KMS-11 (cell line): ENCODE measurements at regions not wholly inside any gene's neighbourhood (a gene's known extent, or its start where the extent isn't known, plus 50 kb on each side); places are given as distances from the start of the nearest gene placed in this dataset.
"Not testable (repeated sequence)": the region's sequence is repeated elsewhere in the genome, so short reads cannot be mapped to it uniquely, and the experiment has no call there.

Source experiments
- H2AFZ ChIP-seq: fragments of 200-600 bp; sonication (generic); 2 replicates; pipeline ENCODE4 v1.6.1; 2016; ENCODE audit warnings: antibody characterized with exemption, mixed run types, low read depth
- H3K27ac ChIP-seq: fragments of 200-600 bp; sonication (generic); 2 replicates; pipeline ENCODE4 v1.6.1; 2016; ENCODE audit warnings: mild to moderate bottlenecking, mixed run types
- H3K27me3 ChIP-seq: fragments of 200-600 bp; sonication (generic); 2 replicates; pipeline ENCODE4 v1.6.1; 2017; ENCODE audit warnings: mild to moderate bottlenecking, low read depth, mixed run types, moderate library complexity; ENCODE audit not compliant: insufficient read depth
- H3K36me3 ChIP-seq: fragments of 200-600 bp; sonication (generic); 2 replicates; pipeline ENCODE4 v1.6.1; 2017; ENCODE audit warnings: mild to moderate bottlenecking, mixed run types; ENCODE audit not compliant: insufficient read depth
- H3K4me1 ChIP-seq: fragments of 200-600 bp; sonication (generic); 2 replicates; pipeline ENCODE4 v1.6.1; 2016; ENCODE audit warnings: mild to moderate bottlenecking, low read depth, mixed run types; ENCODE audit not compliant: poor library complexity, severe bottlenecking
- H3K4me2 ChIP-seq: fragments of 200-600 bp; sonication (generic); 2 replicates; pipeline ENCODE4 v1.7.0; 2016; ENCODE audit warnings: mild to moderate bottlenecking, mixed run types
- H3K4me3 ChIP-seq: fragments of 200-600 bp; sonication (generic); IDR thresholded peaks from 2 replicates; pipeline ENCODE4 v1.6.1; 2017; ENCODE audit warnings: low read depth, low read length, mixed read lengths; ENCODE audit not compliant: insufficient read depth
- H3K79me2 ChIP-seq: fragments of 200-600 bp; sonication (generic); 2 replicates; pipeline ENCODE4 v1.6.1; 2016; ENCODE audit warnings: low read depth, mixed run types; ENCODE audit not compliant: insufficient read depth
- H3K9ac ChIP-seq: fragments of 200-600 bp; sonication (generic); 2 replicates; pipeline ENCODE4 v1.6.1; 2016; ENCODE audit warnings: mild to moderate bottlenecking, mixed run types
- H4K20me1 ChIP-seq: fragments of 200-600 bp; sonication (generic); 2 replicates; pipeline ENCODE4 v1.6.1; 2016; ENCODE audit warnings: mild to moderate bottlenecking, mixed run types; ENCODE audit not compliant: insufficient read depth
- TF ChIP-seq, protein P1 (sequence below): fragments of 200-600 bp; sonication (generic); conservative IDR thresholded peaks from 2 replicates; pipeline ENCODE4 v1.6.1; 2017; ENCODE audit warnings: low read depth, mild to moderate bottlenecking, antibody characterized with exemption, low read length, moderate library complexity, mixed read lengths

- H3K4me1 ChIP-seq: no peaks in the 10 kb centered on the region
Observed at GRCh38 chr5:174459832-174460448, 264.4 kb upstream of the MSX2 start.

DNA sequence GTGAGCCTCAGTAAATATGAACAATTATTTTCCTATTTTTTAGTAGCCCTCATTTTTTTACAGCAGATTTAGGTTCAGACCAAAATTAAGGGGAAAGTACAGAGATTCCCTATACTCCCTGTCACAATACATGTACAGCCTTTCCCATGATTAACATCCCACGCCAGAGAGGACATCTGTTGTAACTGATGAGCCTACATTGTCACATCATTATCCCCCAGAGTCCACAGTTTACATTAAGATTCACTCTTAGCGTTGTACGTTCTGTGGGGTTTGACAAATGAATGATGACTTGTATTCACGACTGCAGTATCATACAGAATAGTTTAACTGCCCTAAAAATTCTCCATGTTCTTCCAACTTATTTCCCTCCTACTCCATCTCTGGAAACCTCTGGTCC lies 262.3 kb upstream of the MSX2 start:
- H2AFZ ChIP-seq: no peak overlapping the region
- H3K9ac ChIP-seq: no peak overlapping the region
- TF ChIP-seq, protein P1, sequence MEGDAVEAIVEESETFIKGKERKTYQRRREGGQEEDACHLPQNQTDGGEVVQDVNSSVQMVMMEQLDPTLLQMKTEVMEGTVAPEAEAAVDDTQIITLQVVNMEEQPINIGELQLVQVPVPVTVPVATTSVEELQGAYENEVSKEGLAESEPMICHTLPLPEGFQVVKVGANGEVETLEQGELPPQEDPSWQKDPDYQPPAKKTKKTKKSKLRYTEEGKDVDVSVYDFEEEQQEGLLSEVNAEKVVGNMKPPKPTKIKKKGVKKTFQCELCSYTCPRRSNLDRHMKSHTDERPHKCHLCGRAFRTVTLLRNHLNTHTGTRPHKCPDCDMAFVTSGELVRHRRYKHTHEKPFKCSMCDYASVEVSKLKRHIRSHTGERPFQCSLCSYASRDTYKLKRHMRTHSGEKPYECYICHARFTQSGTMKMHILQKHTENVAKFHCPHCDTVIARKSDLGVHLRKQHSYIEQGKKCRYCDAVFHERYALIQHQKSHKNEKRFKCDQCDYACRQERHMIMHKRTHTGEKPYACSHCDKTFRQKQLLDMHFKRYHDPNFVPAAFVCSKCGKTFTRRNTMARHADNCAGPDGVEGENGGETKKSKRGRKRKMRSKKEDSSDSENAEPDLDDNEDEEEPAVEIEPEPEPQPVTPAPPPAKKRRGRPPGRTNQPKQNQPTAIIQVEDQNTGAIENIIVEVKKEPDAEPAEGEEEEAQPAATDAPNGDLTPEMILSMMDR: no peak
- no peaks in the 10 kb centered on the region for H3K36me3 ChIP-seq
- no peak overlapping the region for H3K4me2 ChIP-seq
- no peaks in the 10 kb centered on the region for H3K4me1 ChIP-seq
- no peaks in the 10 kb centered on the region for H3K79me2 ChIP-seq
- no peak overlapping the region for H3K27ac ChIP-seq
- H3K4me3 ChIP-seq: no peak overlapping the region
- no peaks in the 10 kb centered on the region for H3K27me3 ChIP-seq
- no peaks in the 10 kb centered on the region for H4K20me1 ChIP-seq

More at GRCh38 chr5:174459832-174460448, 264.4 kb upstream of the MSX2 start:
- Histone ChIP-seq H3K27ac (no peak overlapping the region), H3K9ac (no peak overlapping the region), H3K36me3 (no peaks in the 10 kb centered on the region), H2AFZ (no peak overlapping the region), H3K27me3 (no peaks in the 10 kb centered on the region), H4K20me1 (no peaks in the 10 kb centered on the region), H3K4me2 (no peak overlapping the region), H3K79me2 (no peaks in the 10 kb centered on the region), H3K4me3 (no peak overlapping the region)
- TF ChIP-seq, protein P1: no peak

GRCh38 chr5:174464504-174465165 lies 259.7 kb upstream of the MSX2 start:
- no peaks in the 10 kb centered on the region for H3K4me1 ChIP-seq
- no peak overlapping the region for H3K27ac ChIP-seq
- no peak overlapping the region for H3K4me2 ChIP-seq
- H3K4me3 ChIP-seq: no peak overlapping the region
- H2AFZ ChIP-seq: no peak overlapping the region
- H3K9ac ChIP-seq: no peak overlapping the region
- no peaks in the 10 kb centered on the region for H3K36me3 ChIP-seq
- H3K79me2 ChIP-seq: no peaks in the 10 kb centered on the region
- no peaks in the 10 kb centered on the region for H3K27me3 ChIP-seq
- TF ChIP-seq, protein P1: no peak
- H4K20me1 ChIP-seq: no peaks in the 10 kb centered on the region

GRCh38 chr5:174471528-174471927 lies 252.9 kb upstream of the MSX2 start:
- H3K4me1 ChIP-seq, H3K36me3 ChIP-seq, H3K79me2 ChIP-seq, H2AFZ ChIP-seq, H3K27ac ChIP-seq, H3K9ac ChIP-seq, H3K4me3 ChIP-seq, H3K4me2 ChIP-seq, H3K27me3 ChIP-seq, H4K20me1 ChIP-seq: not testable (repeated sequence)

DNA sequence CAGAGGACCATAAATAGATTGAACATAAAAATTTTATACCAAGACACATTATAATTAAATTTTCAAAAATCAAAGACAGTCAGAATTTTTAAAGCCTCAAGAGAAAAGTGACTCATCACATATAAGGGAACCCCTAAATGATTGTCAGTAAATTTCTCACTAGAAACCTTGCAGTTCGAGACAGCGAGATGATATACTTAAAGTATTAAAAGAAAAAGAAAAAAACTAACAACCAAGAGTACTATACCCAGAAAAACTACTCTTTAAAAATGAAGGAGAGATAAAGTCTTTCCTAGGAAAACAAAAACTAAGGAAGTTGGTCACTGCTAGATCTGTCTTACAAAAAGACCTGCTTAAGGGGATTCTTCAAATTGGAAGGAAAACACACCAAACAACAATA lies 251.4 kb upstream of the MSX2 start:
- H3K4me1 ChIP-seq: no peaks in the 10 kb centered on the region
- TF ChIP-seq, protein P1: no peak
- H3K4me3 ChIP-seq: no peak overlapping the region
- no peaks in the 10 kb centered on the region for H3K79me2 ChIP-seq
- H3K36me3 ChIP-seq: no peaks in the 10 kb centered on the region
- H3K27ac ChIP-seq: no peak overlapping the region
- H3K27me3 ChIP-seq: no peaks in the 10 kb centered on the region
- no peak overlapping the region for H3K9ac ChIP-seq
- no peak overlapping the region for H2AFZ ChIP-seq
- no peak overlapping the region for H3K4me2 ChIP-seq
- H4K20me1 ChIP-seq: no peaks in the 10 kb centered on the region

- H3K4me1 ChIP-seq, H2AFZ ChIP-seq, H3K27ac ChIP-seq, H3K9ac ChIP-seq, H3K27me3 ChIP-seq, H3K79me2 ChIP-seq, H4K20me1 ChIP-seq, H3K36me3 ChIP-seq, H3K4me3 ChIP-seq, H3K4me2 ChIP-seq: not testable (repeated sequence)
Observed at GRCh38 chr5:174476001-174476400, 248.4 kb upstream of the MSX2 start.
